Hepatocyte (in vitro differentiated cells): ENCODE measurements at regions not wholly inside any gene's neighbourhood (a gene's known extent, or its start where the extent isn't known, plus 50 kb on each side); places are given as distances from the start of the nearest gene placed in this dataset.

Experiments used
- DNase-seq: peaks from one replicate; pipeline ENCODE4 v3.0.0-alpha.2; 2016; ENCODE audit warnings: low spot score
- H2AFZ ChIP-seq: fragments of 200-600 bp; sonication (generic); 2 replicates; pipeline ENCODE4 v1.6.0; 2016; ENCODE audit warnings: antibody characterized with exemption, mild to moderate bottlenecking
- H3K27ac ChIP-seq: fragments of 200-600 bp; sonication (generic); 2 replicates; pipeline ENCODE4 v1.5.1; 2016; ENCODE audit warnings: mild to moderate bottlenecking
- H3K27me3 ChIP-seq: fragments of 200-600 bp; sonication (generic); 2 replicates; pipeline ENCODE4 v1.6.1; 2016
- H3K36me3 ChIP-seq: fragments of 200-600 bp; sonication (generic); replicated peaks from 2 replicates; pipeline ENCODE4 v1.5.1; 2016; ENCODE audit warnings: low read depth; ENCODE audit not compliant: insufficient read depth
- H3K4me1 ChIP-seq: fragments of 200-600 bp; sonication (generic); 2 replicates; pipeline ENCODE4 v1.5.1; 2016; ENCODE audit warnings: mild to moderate bottlenecking, moderate library complexity; ENCODE audit not compliant: insufficient read depth
- H3K4me2 ChIP-seq: fragments of 200-600 bp; sonication (generic); 2 replicates; pipeline ENCODE4 v1.6.0; 2016
- H3K4me3 ChIP-seq: fragments of 200-600 bp; sonication (generic); 2 replicates; pipeline ENCODE4 v1.5.1; 2016; ENCODE audit warnings: mild to moderate bottlenecking
- H3K79me2 ChIP-seq: fragments of 200-600 bp; sonication (generic); 2 replicates; pipeline ENCODE4 v1.6.0; 2017; ENCODE audit warnings: mild to moderate bottlenecking
- H3K9me2 ChIP-seq: fragments of 200-600 bp; sonication (generic); replicated peaks from 2 replicates; pipeline ENCODE4 v1.6.0; 2017; ENCODE audit warnings: mild to moderate bottlenecking; ENCODE audit not compliant: insufficient read depth
- H3K9me3 ChIP-seq: fragments of 200-600 bp; sonication (generic); 2 replicates; pipeline ENCODE4 v1.5.1; 2016; ENCODE audit warnings: low read depth, mild to moderate bottlenecking
- H4K20me1 ChIP-seq: fragments of 200-600 bp; sonication (generic); 2 replicates; pipeline ENCODE4 v1.6.0; 2016; ENCODE audit warnings: mild to moderate bottlenecking; ENCODE audit not compliant: insufficient read depth, poor library complexity, severe bottlenecking
- CTCF ChIP-seq: fragments of 200-600 bp; sonication (generic); IDR thresholded peaks from 2 replicates; pipeline ENCODE4 v1.5.1; 2016; ENCODE audit warnings: antibody characterized with exemption, mild to moderate bottlenecking; ENCODE audit not compliant: poor library complexity
- EZH2 ChIP-seq: fragments of 200-600 bp; sonication (generic); IDR thresholded peaks from 2 replicates; pipeline ENCODE4 v1.6.1; 2016; ENCODE audit warnings: antibody characterized with exemption, mild to moderate bottlenecking, borderline replicate concordance
- EZH2phosphoT487 ChIP-seq: fragments of 200-600 bp; sonication (generic); IDR thresholded peaks from one replicate; pipeline ENCODE4 v1.6.1; 2018; ENCODE audit warnings: antibody characterized with exemption, mild to moderate bottlenecking, low read depth, moderate library complexity; ENCODE audit not compliant: unreplicated experiment, severe bottlenecking
- WGBS: methylation state at CpG from one replicate; pipeline ENCODE4 v1.1.6; 2016; ENCODE audit warnings: low lambda C conversion rate; ENCODE audit errors: missing lambda C conversion rate; 5-methylcytosine and 5-hydroxymethylcytosine counted together

- Histone ChIP-seq H2AFZ (no peak overlapping the region), H3K4me1 (no peaks in the 10 kb centered on the region), H3K79me2 (no peaks in the 10 kb centered on the region), H4K20me1 (no peaks in the 10 kb centered on the region), H3K36me3 (no peaks in the 10 kb centered on the region), H3K4me3 (no peak overlapping the region), H3K4me2 (no peak overlapping the region), H3K27ac (no peak overlapping the region), H3K9me3 (no peaks in the 10 kb centered on the region), H3K9me2 (no peaks in the 10 kb centered on the region), H3K27me3 (no peaks in the 10 kb centered on the region)
- no peak for DNase-seq
- 63% methylated on average over 7 of the region's 7 CpGs for WGBS
- peak; percentile 18 for TF ChIP-seq CTCF
- no peak for TF ChIP-seq EZH2
Measured at GRCh38 chr4:84238247-84239090, 260.6 kb downstream of the NKX6-1 start.

GRCh38 chr4:84237008-84237407, 262.1 kb downstream of the NKX6-1 start:
- Histone ChIP-seq H3K36me3 (no peaks in the 10 kb centered on the region), H3K27me3 (no peaks in the 10 kb centered on the region), H3K9me2 (no peaks in the 10 kb centered on the region), H3K4me3 (no peak overlapping the region), H3K9me3 (no peaks in the 10 kb centered on the region), H3K4me1 (no peaks in the 10 kb centered on the region), H3K27ac (no peak overlapping the region), H2AFZ (no peak overlapping the region), H3K4me2 (no peak overlapping the region), H4K20me1 (no peaks in the 10 kb centered on the region), H3K79me2 (no peaks in the 10 kb centered on the region)
- DNase-seq = no peak
- TF ChIP-seq EZH2 (no peak), CTCF (no peak), EZH2phosphoT487 (no peak)
- 84% methylated on average over 4 of the region's 4 CpGs for WGBS

GRCh38 chr4:84235126-84235944, 263.8 kb downstream of the NKX6-1 start:
- Histone ChIP-seq H3K27ac (no peak overlapping the region), H3K9me2 (no peaks in the 10 kb centered on the region), H2AFZ (no peak overlapping the region), H3K4me2 (no peak overlapping the region), H3K27me3 (no peaks in the 10 kb centered on the region), H4K20me1 (no peaks in the 10 kb centered on the region), H3K36me3 (no peaks in the 10 kb centered on the region), H3K4me3 (no peak overlapping the region), H3K9me3 (no peaks in the 10 kb centered on the region), H3K79me2 (no peaks in the 10 kb centered on the region), H3K4me1 (no peaks in the 10 kb centered on the region)
- no peak for TF ChIP-seq EZH2phosphoT487
- TF ChIP-seq EZH2 = no peak
- TF ChIP-seq CTCF = no peak
- no peak for DNase-seq
- WGBS = 85% methylated on average over 6 of the region's 6 CpGs
